Prostate gland (tissue), 2 donors: ENCODE measurements at regions not wholly inside any gene's neighbourhood (a gene's known extent, or its start where the extent isn't known, plus 50 kb on each side); places are given as distances from the start of the nearest gene placed in this dataset.
"Not testable (repeated sequence)": the region's sequence is repeated elsewhere in the genome, so short reads cannot be mapped to it uniquely, and the experiment has no call there.

ENCODE experiments used
- DNase-seq: peaks from one replicate; pipeline ENCODE4 v3.0.0-alpha.2; 2019; ENCODE audit warnings: low spot score
- H3K27ac ChIP-seq, 2 donors: fragments of 200-600 bp; sonication (generic); 2 replicates each; pipeline ENCODE4 v1.5.1; 2017 to 2019
- H3K27me3 ChIP-seq: fragments of 200-600 bp; sonication (generic); replicated peaks from 2 replicates; pipeline ENCODE4 v1.5.1; 2019; ENCODE audit not compliant: insufficient read depth
- H3K36me3 ChIP-seq, 2 donors: fragments of 200-600 bp; sonication (generic); 1 replicate in 1 of 2; 2 replicates in 1 of 2; pipeline versions ENCODE4 v1.5.1 to v1.8.1; 2017 to 2019
- H3K4me1 ChIP-seq: fragments of 200-600 bp; sonication (generic); replicated peaks from 2 replicates; pipeline ENCODE4 v1.5.1; 2019
- H3K4me3 ChIP-seq, 2 donors: fragments of 200-600 bp; sonication (generic); 2 replicates each; pipeline ENCODE4 v1.5.1; 2017 to 2019
- H3K9me3 ChIP-seq: fragments of 200-600 bp; sonication (generic); 2 replicates; pipeline ENCODE4 v1.5.1; 2017
- POLR2A ChIP-seq: fragments of 450-650 bp; IDR thresholded peaks from one replicate; pipeline ENCODE4 v1.6.1; 2016; ENCODE audit warnings: antibody characterized with exemption, mild to moderate bottlenecking
- POLR2AphosphoS5 ChIP-seq: sonication (generic); formaldehyde crosslinking; IDR thresholded peaks from one replicate; pipeline ENCODE4 v1.6.1; 2017; ENCODE audit warnings: antibody characterized with exemption
- WGBS: methylation state at CpG from one replicate; pipeline ENCODE4 v1.1.5; 2018; 5-methylcytosine and 5-hydroxymethylcytosine counted together
- intact Hi-C: fragments of 100-400 bp; cut with DNase I; formaldehyde crosslinking; loops from one replicate; pipeline ENCODE4 v1.14.2; 2022
- TF ChIP-seq, protein P1 (sequence below), 4 experiments: fragments of 200-600 bp in 2 of 4; fragments of 450-650 bp in 2 of 4; sonication (generic) in 2 of 4; IDR thresholded peaks; 1 replicate in 3 of 4; 2 replicates in 1 of 4; pipeline ENCODE4 v1.5.1; 2016 to 2019; ENCODE audit warnings: antibody characterized with exemption in 4 of 4, mild to moderate bottlenecking in 2 of 4, moderate library complexity in 2 of 4

GRCh38 chr3:177622982-177623617 lies 425.8 kb upstream of the TBL1XR1 start:
- peak overlapping the region; percentile 66 to 89 for H3K27ac ChIP-seq
- TF ChIP-seq POLR2A (no peak), POLR2AphosphoS5 (peak; percentile 1)
- TF ChIP-seq, protein P1, sequence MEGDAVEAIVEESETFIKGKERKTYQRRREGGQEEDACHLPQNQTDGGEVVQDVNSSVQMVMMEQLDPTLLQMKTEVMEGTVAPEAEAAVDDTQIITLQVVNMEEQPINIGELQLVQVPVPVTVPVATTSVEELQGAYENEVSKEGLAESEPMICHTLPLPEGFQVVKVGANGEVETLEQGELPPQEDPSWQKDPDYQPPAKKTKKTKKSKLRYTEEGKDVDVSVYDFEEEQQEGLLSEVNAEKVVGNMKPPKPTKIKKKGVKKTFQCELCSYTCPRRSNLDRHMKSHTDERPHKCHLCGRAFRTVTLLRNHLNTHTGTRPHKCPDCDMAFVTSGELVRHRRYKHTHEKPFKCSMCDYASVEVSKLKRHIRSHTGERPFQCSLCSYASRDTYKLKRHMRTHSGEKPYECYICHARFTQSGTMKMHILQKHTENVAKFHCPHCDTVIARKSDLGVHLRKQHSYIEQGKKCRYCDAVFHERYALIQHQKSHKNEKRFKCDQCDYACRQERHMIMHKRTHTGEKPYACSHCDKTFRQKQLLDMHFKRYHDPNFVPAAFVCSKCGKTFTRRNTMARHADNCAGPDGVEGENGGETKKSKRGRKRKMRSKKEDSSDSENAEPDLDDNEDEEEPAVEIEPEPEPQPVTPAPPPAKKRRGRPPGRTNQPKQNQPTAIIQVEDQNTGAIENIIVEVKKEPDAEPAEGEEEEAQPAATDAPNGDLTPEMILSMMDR (IDR thresholded peaks at IDR 0.05) = no peak
- H3K4me1 ChIP-seq = peaks cover 10% of the 10 kb centered on the region
- DNase-seq = no peak
- intact Hi-C loops = no loop called here
- no peak overlapping the region for H3K4me3 ChIP-seq
- WGBS = 74% methylated on average over 5 of the region's 5 CpGs
- H3K9me3 ChIP-seq = no peaks in the 10 kb centered on the region
- no peaks in the 10 kb centered on the region for H3K27me3 ChIP-seq
- H3K36me3 ChIP-seq = no peaks in the 10 kb centered on the region

DNA sequence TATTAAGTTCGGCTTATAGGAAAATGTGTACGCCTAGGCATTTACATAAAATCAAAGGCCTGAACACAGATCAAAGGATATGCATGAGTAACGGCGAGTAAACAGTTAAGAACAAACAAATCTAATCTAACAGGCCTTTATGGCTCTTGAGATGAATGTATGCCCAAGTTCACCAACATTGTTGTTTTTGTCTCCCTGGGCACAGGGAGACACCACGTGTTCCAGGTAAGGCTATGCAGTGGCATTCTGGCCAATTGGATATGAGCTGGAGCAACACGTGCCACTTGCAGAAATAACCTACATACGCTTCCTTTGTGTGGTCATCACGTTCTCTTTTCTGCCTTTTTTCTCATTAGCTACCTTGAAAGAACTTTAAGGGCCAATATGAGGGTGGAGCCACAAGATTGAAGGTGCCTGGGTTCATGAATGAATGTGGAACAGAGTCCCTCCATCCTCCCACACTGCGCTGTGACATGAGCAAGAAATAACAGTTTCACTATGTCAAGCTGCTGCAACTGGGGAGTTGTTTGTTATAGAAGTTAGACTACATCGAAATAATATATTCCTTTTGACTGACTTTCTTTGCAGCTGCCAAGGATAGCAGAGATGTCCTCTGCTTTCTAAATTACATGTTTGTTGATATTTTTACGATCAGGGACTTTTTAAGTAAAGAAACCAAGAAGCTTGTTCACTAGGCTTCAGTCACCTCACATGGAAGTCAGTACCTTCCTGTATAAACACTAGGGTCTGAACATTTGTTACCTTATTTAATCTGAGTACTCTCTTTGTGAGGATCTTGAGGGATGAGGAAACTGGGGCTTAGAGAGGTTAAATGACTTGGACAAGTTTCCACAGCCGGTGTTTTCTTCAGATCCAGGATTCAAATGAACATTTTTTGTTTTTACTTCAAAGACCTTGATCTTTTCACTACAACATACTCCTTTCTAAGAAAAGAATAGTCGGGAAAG lies 427.5 kb upstream of the TBL1XR1 start:
- H3K4me1 ChIP-seq = peaks cover 3% of the 10 kb centered on the region
- H3K4me3 ChIP-seq = no peak overlapping the region
- intact Hi-C loops = no loop called here
- no peaks in the 10 kb centered on the region for H3K9me3 ChIP-seq
- DNase-seq = no peak
- TF ChIP-seq POLR2A (no peak), POLR2AphosphoS5 (no peak)
- TF ChIP-seq, protein P1 (IDR thresholded peaks at IDR 0.05) = no peak
- H3K27me3 ChIP-seq = no peaks in the 10 kb centered on the region
- 66% methylated on average over 13 of the region's 13 CpGs for WGBS
- peak overlapping the region; percentile 29 to 89 for H3K27ac ChIP-seq
- no peaks in the 10 kb centered on the region for H3K36me3 ChIP-seq

GRCh38 chr3:177626045-177626444 lies 428.8 kb upstream of the TBL1XR1 start:
- WGBS = 69% methylated on average over 2 of the region's 2 CpGs

DNA sequence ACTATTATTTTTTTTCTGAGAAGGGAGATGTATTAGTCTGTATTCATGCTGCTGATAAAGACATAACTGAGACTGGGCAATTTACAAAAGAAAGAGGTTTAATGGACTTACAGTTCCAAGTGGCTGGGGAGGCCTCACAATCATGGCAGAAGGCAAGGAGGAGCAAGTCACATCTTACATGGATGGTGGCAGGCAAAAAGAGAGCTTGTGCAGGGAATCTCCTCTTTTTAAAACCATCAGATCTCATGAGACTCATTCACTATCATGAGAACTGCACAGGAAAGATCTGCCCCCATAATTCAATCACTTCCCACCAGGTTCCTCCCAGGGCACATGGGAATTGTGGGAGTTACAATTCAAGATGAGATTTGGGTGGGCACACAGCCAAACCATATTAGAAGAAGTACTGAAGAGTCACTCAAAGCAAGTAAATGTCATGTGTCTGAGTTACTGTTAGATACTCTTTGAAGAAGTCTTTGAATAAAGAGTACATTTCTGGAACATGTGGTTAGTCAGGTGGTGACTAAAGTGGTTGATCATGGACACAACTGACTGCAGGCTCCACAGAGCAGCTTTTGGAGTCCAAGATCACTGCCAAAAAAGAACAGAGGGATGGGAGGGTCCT lies 430.9 kb upstream of the TBL1XR1 start:
- DNase-seq, H3K4me1 ChIP-seq, intact Hi-C loops, H3K27ac ChIP-seq, H3K4me3 ChIP-seq, H3K27me3 ChIP-seq, H3K36me3 ChIP-seq, H3K9me3 ChIP-seq: not testable (repeated sequence)

More at GRCh38 chr3:177626045-177626444, 428.8 kb upstream of the TBL1XR1 start:
- H3K9me3 ChIP-seq = no peaks in the 10 kb centered on the region
- no peak overlapping the region for H3K4me3 ChIP-seq
- no peaks in the 10 kb centered on the region for H3K36me3 ChIP-seq
- no peaks in the 10 kb centered on the region for H3K27me3 ChIP-seq
- intact Hi-C loops = no loop called here
- H3K4me1 ChIP-seq = no peaks in the 10 kb centered on the region
- peak overlapping the region; percentile 38 to 89 for H3K27ac ChIP-seq
- DNase-seq = peak; percentile 33
- TF ChIP-seq POLR2AphosphoS5 (peak; percentile 22), POLR2A (no peak)

GRCh38 chr3:177629276-177629675 lies 432.0 kb upstream of the TBL1XR1 start:
- 71% methylated on average over 3 of the region's 3 CpGs for WGBS
- Histone ChIP-seq H3K36me3 (no peaks in the 10 kb centered on the region), H3K4me1 (no peaks in the 10 kb centered on the region), H3K27me3 (no peaks in the 10 kb centered on the region), H3K9me3 (no peaks in the 10 kb centered on the region), H3K27ac (no peak overlapping the region), H3K4me3 (no peak overlapping the region)
- intact Hi-C loops = no loop called here
- TF ChIP-seq POLR2A (no peak), POLR2AphosphoS5 (no peak)
- TF ChIP-seq, protein P1 (IDR thresholded peaks at IDR 0.05) = no peak
- DNase-seq = no peak
